Natural killer cell (primary cell): ENCODE measurements at regions not wholly inside any gene's neighbourhood (a gene's known extent, or its start where the extent isn't known, plus 50 kb on each side); places are given as distances from the start of the nearest gene placed in this dataset.

Experiments used
- ATAC-seq, 3 donors: fragments of 150-1000 bp in 2 of 3; fragments of 200-7000 bp in 1 of 3; cut with Tn5 transposase; 1 replicate in 1 of 3; 2 replicates in 2 of 3; pipeline ENCODE4 v1.10.0; 2021; ENCODE audit warnings: mild to moderate bottlenecking in 2 of 3, moderate library complexity in 2 of 3
- DNase-seq, 2 donors: peaks; one replicate each; pipeline versions ENCODE4 v3.0.0 to v3.0.0-alpha.2; 2013 to 2021; ENCODE audit warnings: mixed read lengths in 1 of 2
- H3K27ac ChIP-seq: one replicate; pipeline ENCODE4 v1.5.1; 2013; ENCODE audit warnings: mild to moderate bottlenecking, low read length
- H3K27me3 ChIP-seq: one replicate; pipeline ENCODE4 v1.6.1; 2013; ENCODE audit warnings: low read length; ENCODE audit not compliant: control insufficient read depth, insufficient read depth
- H3K36me3 ChIP-seq: one replicate; pipeline ENCODE4 v1.6.1; 2013; ENCODE audit warnings: low read length; ENCODE audit not compliant: control insufficient read depth, insufficient read depth
- H3K4me1 ChIP-seq: one replicate; pipeline ENCODE4 v1.6.1; 2013; ENCODE audit warnings: low read length; ENCODE audit not compliant: control insufficient read depth, insufficient read depth
- H3K4me3 ChIP-seq: one replicate; pipeline ENCODE4 v1.5.1; 2013; ENCODE audit warnings: low read length
- H3K9me3 ChIP-seq: one replicate; pipeline ENCODE4 v1.6.1; 2013; ENCODE audit warnings: low read length; ENCODE audit not compliant: control insufficient read depth, insufficient read depth
- H3K27ac Mint-ChIP-seq, 2 donors: one replicate each; pipeline ENCODE4 v1.8.0; 2022; ENCODE audit warnings: mild to moderate bottlenecking in 2 of 2, mixed read lengths in 2 of 2, moderate library complexity in 1 of 2
- H3K27me3 Mint-ChIP-seq, 2 donors: one replicate each; pipeline ENCODE4 v1.8.0; 2022; ENCODE audit warnings: low read depth in 2 of 2, mixed read lengths in 2 of 2
- H3K36me3 Mint-ChIP-seq: one replicate; pipeline ENCODE4 v1.8.0; 2022; ENCODE audit warnings: mixed read lengths
- H3K4me1 Mint-ChIP-seq, 2 donors: one replicate each; pipeline ENCODE4 v1.8.0; 2022; ENCODE audit warnings: mixed read lengths in 2 of 2
- H3K4me3 Mint-ChIP-seq: one replicate; pipeline ENCODE4 v1.8.0; 2022; ENCODE audit warnings: mild to moderate bottlenecking, moderate library complexity, mixed read lengths
- H3K9me3 Mint-ChIP-seq, 2 donors: one replicate each; pipeline ENCODE4 v1.8.0; 2022; ENCODE audit warnings: mixed read lengths in 2 of 2
- CTCF ChIP-seq: fragments of 200-600 bp; IDR thresholded peaks from one replicate; pipeline ENCODE4 v1.8.0; 2022; ENCODE audit warnings: antibody characterized with exemption
- WGBS: methylation state at CpG from one replicate; pipeline ENCODE4 v1.1.7; 2013; ENCODE audit warnings: missing lambda C conversion rate; ENCODE audit not compliant: insufficient coverage; 5-methylcytosine and 5-hydroxymethylcytosine counted together
- intact Hi-C: fragments of 100-400 bp; cut with micrococcal nuclease; formaldehyde crosslinking; loops from one replicate; pipeline ENCODE4 v1.14.2; 2022

- Histone ChIP-seq H3K27me3 (no peaks in the 10 kb centered on the region), H3K4me1 (no peaks in the 10 kb centered on the region), H3K27ac (no peak overlapping the region), H3K9me3 (peaks cover 9% of the 10 kb centered on the region), H3K4me3 (no peak overlapping the region), H3K36me3 (no peaks in the 10 kb centered on the region)
- Mint-ChIP-seq H3K9me3 (peaks cover 16 to 31% of the 10 kb centered on the region in 2 donors), H3K4me1 (no peaks in the 10 kb centered on the region), H3K4me3 (no peak overlapping the region), H3K27me3 (no peaks in the 10 kb centered on the region), H3K27ac (no peak overlapping the region), H3K36me3 (peaks cover 7% of the 10 kb centered on the region)
- intact Hi-C loops, result no loop called here
- TF ChIP-seq CTCF, result no peak
- 70% methylated on average over 1 of the region's 1 CpG for WGBS
- ATAC-seq (no peak), DNase-seq (no peak)
These were observed 855.2 kb downstream of the FSCB start for GRCh38 chr14:43651896-43652295.

- H3K4me1 Mint-ChIP-seq, result no peaks in the 10 kb centered on the region
- Histone ChIP-seq H3K36me3 (no peaks in the 10 kb centered on the region), H3K4me3 (no peak overlapping the region), H3K4me1 (no peaks in the 10 kb centered on the region), H3K9me3 (peaks cover 9% of the 10 kb centered on the region), H3K27ac (no peak overlapping the region), H3K27me3 (no peaks in the 10 kb centered on the region)
- 67% methylated on average over 4 of the region's 4 CpGs for WGBS
- H3K27ac Mint-ChIP-seq, result no peak overlapping the region
- H3K9me3 Mint-ChIP-seq, result peaks cover 16 to 26% of the 10 kb centered on the region in 2 donors
- intact Hi-C loops, result no loop called here
- H3K4me3 Mint-ChIP-seq, result no peak overlapping the region
- ATAC-seq (no peak), DNase-seq (no peak)
- no peak for TF ChIP-seq CTCF
- peaks cover 7% of the 10 kb centered on the region for H3K36me3 Mint-ChIP-seq
- H3K27me3 Mint-ChIP-seq, result no peaks in the 10 kb centered on the region
These were observed 855.8 kb downstream of the FSCB start for GRCh38 chr14:43651185-43651787.

GRCh38 chr14:43649508-43649907 lies 857.6 kb downstream of the FSCB start:
- Mint-ChIP-seq H3K4me3 (no peak overlapping the region), H3K4me1 (no peaks in the 10 kb centered on the region), H3K36me3 (peaks cover 7% of the 10 kb centered on the region), H3K9me3 (peaks cover 21 to 25% of the 10 kb centered on the region in 2 donors), H3K27ac (no peak overlapping the region), H3K27me3 (no peaks in the 10 kb centered on the region)
- ATAC-seq (no peak), DNase-seq (no peak)
- intact Hi-C loops, result no loop called here
- Histone ChIP-seq H3K27me3 (no peaks in the 10 kb centered on the region), H3K4me1 (no peaks in the 10 kb centered on the region), H3K36me3 (no peaks in the 10 kb centered on the region), H3K9me3 (peaks cover 9% of the 10 kb centered on the region), H3K27ac (no peak overlapping the region), H3K4me3 (no peak overlapping the region)
- no peak for TF ChIP-seq CTCF

- H3K27me3 Mint-ChIP-seq, result no peaks in the 10 kb centered on the region
- no peaks in the 10 kb centered on the region for H3K27me3 ChIP-seq
- TF ChIP-seq CTCF, result no peak
- no peaks in the 10 kb centered on the region for H3K36me3 ChIP-seq
- H3K27ac ChIP-seq, result no peak overlapping the region
- ATAC-seq (no peak), DNase-seq (no peak)
- H3K9me3 ChIP-seq, result peaks cover 9% of the 10 kb centered on the region
- no peak overlapping the region for H3K27ac Mint-ChIP-seq
- no peaks in the 10 kb centered on the region for H3K4me1 ChIP-seq
- peaks cover 23 to 25% of the 10 kb centered on the region in 2 donors for H3K9me3 Mint-ChIP-seq
- no peak overlapping the region for H3K4me3 Mint-ChIP-seq
- H3K4me1 Mint-ChIP-seq, result no peaks in the 10 kb centered on the region
- H3K36me3 Mint-ChIP-seq, result peaks cover 11% of the 10 kb centered on the region
- no peak overlapping the region for H3K4me3 ChIP-seq
- WGBS, result 71% methylated on average over 4 of the region's 4 CpGs
- intact Hi-C loops, result no loop called here
These were observed 859.8 kb downstream of the FSCB start for GRCh38 chr14:43647302-43647701.
